BLaER1 treated with 17β-estradiol and CSF1 and Interleukin-3, amounts not matched to agents 10 nM and 100 nM (cell line): ENCODE measurements at regions not wholly inside any gene's neighbourhood (a gene's known extent, or its start where the extent isn't known, plus 50 kb on each side); places are given as distances from the start of the nearest gene placed in this dataset.
"Not testable (repeated sequence)": the region's sequence is repeated elsewhere in the genome, so short reads cannot be mapped to it uniquely, and the experiment has no call there.

Experiments
- H3K27ac ChIP-seq, 11 experiments: shearing (Covaris generic); formaldehyde crosslinking; 2 replicates each; pipeline ENCODE4 v1.8.1; 2022
- H3K27me3 ChIP-seq, 11 experiments: shearing (Covaris generic); formaldehyde crosslinking; 2 replicates each; pipeline ENCODE4 v1.8.1; 2022
- H3K36me3 ChIP-seq, 11 experiments: shearing (Covaris generic); formaldehyde crosslinking; 2 replicates each; pipeline ENCODE4 v1.8.1; 2022
- H3K4me1 ChIP-seq, 10 experiments: shearing (Covaris generic); formaldehyde crosslinking; 2 replicates each; pipeline ENCODE4 v1.8.1; 2022
- H3K4me2 ChIP-seq, 11 experiments: shearing (Covaris generic); formaldehyde crosslinking; 2 replicates each; pipeline ENCODE4 v1.8.1; 2022
- H3K4me3 ChIP-seq, 10 experiments: shearing (Covaris generic); formaldehyde crosslinking; 2 replicates each; pipeline ENCODE4 v1.8.1; 2022
- H3K9ac ChIP-seq, 11 experiments: shearing (Covaris generic); formaldehyde crosslinking; 2 replicates each; pipeline ENCODE4 v1.8.1; 2022
- H3K9me3 ChIP-seq, 11 experiments: shearing (Covaris generic); formaldehyde crosslinking; replicated peaks in 1 of 11; 2 replicates each; pipeline ENCODE4 v1.8.1; 2022
- H4K20me1 ChIP-seq, 11 experiments: shearing (Covaris generic); formaldehyde crosslinking; 2 replicates each; pipeline ENCODE4 v1.8.1; 2022
- Cebpa-rat ChIP-seq, 11 experiments: shearing (Covaris generic); IDR thresholded peaks; 2 replicates each; pipeline ENCODE4 v1.8.1; 2022

- no peak for TF ChIP-seq Cebpa-rat (IDR thresholded peaks at IDR 0.05)
These were observed 56.0 kb upstream of the CDX4 start for GRCh38 chrX:73390628-73391567.

GRCh38 chrX:73366696-73367095 lies 80.2 kb upstream of the CDX4 start:
- no peak for TF ChIP-seq Cebpa-rat (IDR thresholded peaks at IDR 0.05)
- H3K27ac ChIP-seq, result no peak overlapping the region
- no peak overlapping the region for H3K9ac ChIP-seq
- peaks cover 4 to 40% (median 17%) of the 10 kb centered on the region in 11 experiments; a peak in 13 of 22 replicates for H3K9me3 ChIP-seq
- no peak overlapping the region for H3K4me2 ChIP-seq
- peaks cover 48 to 100% (median 94%) of the 10 kb centered on the region in 11 experiments for H3K27me3 ChIP-seq
- no peaks in the 10 kb centered on the region for H3K36me3 ChIP-seq
- H4K20me1 ChIP-seq, result peaks cover 0 to 3% (median 0%) of the 10 kb centered on the region in 11 experiments; a peak in 1 of 22 replicates
- peaks cover 0 to 5% (median 0%) of the 10 kb centered on the region in 10 experiments; a peak in 1 of 20 replicates for H3K4me1 ChIP-seq
- H3K4me3 ChIP-seq, result no peak overlapping the region

More at GRCh38 chrX:73390628-73391567, 56.0 kb upstream of the CDX4 start:
- Histone ChIP-seq H3K9me3 (peaks cover 0 to 20% (median 11%) of the 10 kb centered on the region in 11 experiments; a peak in 13 of 22 replicates), H3K36me3 (no peaks in the 10 kb centered on the region), H3K27me3 (peaks cover 48 to 89% (median 76%) of the 10 kb centered on the region in 11 experiments), H4K20me1 (no peaks in the 10 kb centered on the region; a peak in 1 of 22 replicates), H3K4me3 (no peak overlapping the region), H3K27ac (no peak overlapping the region), H3K4me2 (no peak overlapping the region), H3K4me1 (no peaks in the 10 kb centered on the region), H3K9ac (no peak overlapping the region)

GRCh38 chrX:73357294-73357693 lies 89.6 kb upstream of the CDX4 start:
- peaks cover 0 to 13% (median 0%) of the 10 kb centered on the region in 11 experiments; a peak in 5 of 22 replicates for H3K9me3 ChIP-seq
- H3K4me3 ChIP-seq, result not testable (repeated sequence)

GRCh38 chrX:73348977-73349376 lies 97.9 kb upstream of the CDX4 start:
- peaks cover 21 to 46% (median 33%) of the 10 kb centered on the region in 11 experiments for H3K9me3 ChIP-seq

More at GRCh38 chrX:73357294-73357693, 89.6 kb upstream of the CDX4 start:
- not testable (repeated sequence) for H3K9ac ChIP-seq, H3K36me3 ChIP-seq, H4K20me1 ChIP-seq, H3K4me2 ChIP-seq, H3K4me1 ChIP-seq, H3K27ac ChIP-seq
- H3K27me3 ChIP-seq, result peaks cover 43 to 89% (median 69%) of the 10 kb centered on the region in 11 experiments

DNA sequence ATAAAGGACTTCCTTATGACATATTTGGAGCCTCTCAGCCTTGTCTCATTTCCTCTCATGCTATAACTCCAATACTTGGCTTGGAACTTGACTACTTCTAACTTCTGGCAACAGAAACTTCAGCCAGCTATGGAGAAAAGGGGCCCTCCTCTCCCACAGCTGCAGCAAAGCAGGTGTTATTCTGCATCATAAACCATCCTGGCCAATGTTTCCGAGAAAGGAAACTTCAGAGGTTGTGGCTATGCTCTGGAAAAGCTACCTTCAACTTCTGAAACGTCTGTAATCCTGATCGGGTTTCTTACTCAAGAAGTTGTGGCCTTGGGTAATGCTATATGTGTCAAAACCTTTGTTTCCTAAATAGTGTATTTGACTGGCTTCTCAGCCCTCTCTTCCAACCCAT lies 109.5 kb upstream of the CDX4 start:
- H3K4me2 ChIP-seq, result no peak overlapping the region
- no peak overlapping the region for H3K27ac ChIP-seq
- TF ChIP-seq Cebpa-rat (IDR thresholded peaks at IDR 0.05), result no peak
- peaks cover 26 to 34% (median 29%) of the 10 kb centered on the region in 11 experiments for H3K9me3 ChIP-seq
- H3K27me3 ChIP-seq, result peaks cover 42 to 80% (median 69%) of the 10 kb centered on the region in 11 experiments; a peak in 21 of 22 replicates
- no peak overlapping the region for H3K9ac ChIP-seq
- H3K4me3 ChIP-seq, result no peak overlapping the region
- H3K36me3 ChIP-seq, result no peaks in the 10 kb centered on the region
- H3K4me1 ChIP-seq, result no peaks in the 10 kb centered on the region
- H4K20me1 ChIP-seq, result no peaks in the 10 kb centered on the region

More at GRCh38 chrX:73348977-73349376, 97.9 kb upstream of the CDX4 start:
- Histone ChIP-seq H3K27ac (no peak overlapping the region), H3K4me1 (no peaks in the 10 kb centered on the region), H3K36me3 (no peaks in the 10 kb centered on the region), H3K27me3 (peaks cover 30 to 96% (median 76%) of the 10 kb centered on the region in 11 experiments), H4K20me1 (no peaks in the 10 kb centered on the region), H3K4me3 (no peak overlapping the region), H3K9ac (no peak overlapping the region), H3K4me2 (no peak overlapping the region)
- no peak for TF ChIP-seq Cebpa-rat (IDR thresholded peaks at IDR 0.05)

DNA sequence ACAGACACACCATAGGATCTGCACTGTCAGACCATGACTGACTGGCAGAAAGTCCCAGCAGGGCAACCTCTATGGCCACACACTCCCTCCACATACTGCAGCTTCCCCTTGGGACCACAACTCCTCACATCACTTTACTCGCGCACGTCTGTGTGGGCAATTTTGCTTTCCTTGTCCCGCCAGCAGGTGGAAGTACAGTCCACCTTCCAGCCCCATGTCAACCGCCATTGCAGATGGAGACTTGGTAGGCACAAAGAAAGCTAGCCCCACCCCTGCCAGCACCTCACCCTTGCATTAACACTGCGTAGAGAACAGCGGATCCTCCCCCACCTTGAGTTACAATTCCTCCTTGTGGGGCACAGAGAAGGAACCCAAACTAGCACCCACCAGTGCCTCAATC lies 74.4 kb upstream of the NAP1L2 start:
- H3K4me2 ChIP-seq, result no peak overlapping the region
- no peak overlapping the region for H3K4me3 ChIP-seq
- no peak overlapping the region for H3K9ac ChIP-seq
- H4K20me1 ChIP-seq, result no peaks in the 10 kb centered on the region
- TF ChIP-seq Cebpa-rat (IDR thresholded peaks at IDR 0.05), result no peak
- peaks cover 0 to 36% (median 17%) of the 10 kb centered on the region in 11 experiments; a peak in 17 of 22 replicates for H3K27me3 ChIP-seq
- H3K27ac ChIP-seq, result no peak overlapping the region
- H3K36me3 ChIP-seq, result no peaks in the 10 kb centered on the region
- H3K4me1 ChIP-seq, result no peaks in the 10 kb centered on the region
- H3K9me3 ChIP-seq, result peaks cover 9 to 47% (median 32%) of the 10 kb centered on the region in 11 experiments; a peak in 21 of 22 replicates

DNA sequence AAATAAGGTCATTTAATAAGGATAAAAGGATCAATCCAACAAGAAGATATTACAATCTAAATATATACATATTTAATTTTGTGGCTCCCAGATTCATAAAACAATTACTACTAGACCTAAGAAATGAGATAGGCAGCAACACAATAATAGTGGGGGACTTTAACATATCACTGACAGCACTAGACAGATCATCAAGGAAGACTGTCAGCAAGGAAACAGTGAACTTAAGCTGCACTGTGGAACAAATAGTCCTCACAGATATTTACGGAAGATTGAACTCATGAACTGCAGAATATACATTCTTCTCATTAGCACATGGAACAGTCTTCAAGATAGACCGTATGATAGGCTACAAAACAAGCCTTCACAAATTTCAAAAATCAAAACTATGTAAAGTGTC lies 56.1 kb upstream of the NAP1L2 start:
- Histone ChIP-seq H3K9ac (no peak overlapping the region), H4K20me1 (peaks cover 0 to 10% (median 0%) of the 10 kb centered on the region in 11 experiments; a peak in 3 of 22 replicates), H3K4me3 (no peak overlapping the region), H3K36me3 (no peaks in the 10 kb centered on the region), H3K9me3 (0 out of 22 replicates have a peak, but pooled peaks cover 0 to 7% (median 0%) of the 10 kb centered on the region in 11 experiments), H3K27me3 (peaks cover 58 to 100% (median 87%) of the 10 kb centered on the region in 11 experiments), H3K4me2 (no peak overlapping the region), H3K4me1 (peaks cover 0 to 8% (median 0%) of the 10 kb centered on the region in 10 experiments; a peak in 3 of 20 replicates), H3K27ac (no peak overlapping the region)
- no peak for TF ChIP-seq Cebpa-rat (IDR thresholded peaks at IDR 0.05)

- Histone ChIP-seq H3K4me3 (no peak overlapping the region), H3K27ac (no peak overlapping the region), H4K20me1 (peaks cover 0 to 10% (median 0%) of the 10 kb centered on the region in 11 experiments; a peak in 4 of 22 replicates), H3K36me3 (no peaks in the 10 kb centered on the region), H3K9ac (no peak overlapping the region), H3K27me3 (peaks cover 67 to 94% (median 84%) of the 10 kb centered on the region in 11 experiments), H3K4me1 (peaks cover 0 to 8% (median 0%) of the 10 kb centered on the region in 10 experiments; a peak in 3 of 20 replicates), H3K9me3 (0 out of 22 replicates have a peak, but pooled peaks cover 0 to 7% (median 0%) of the 10 kb centered on the region in 11 experiments), H3K4me2 (no peak overlapping the region)
- no peak for TF ChIP-seq Cebpa-rat (IDR thresholded peaks at IDR 0.05)
These were observed 53.8 kb upstream of the NAP1L2 start for GRCh38 chrX:73268463-73268862.

- H4K20me1 ChIP-seq, result peaks cover 0 to 10% (median 0%) of the 10 kb centered on the region in 11 experiments; a peak in 4 of 22 replicates
- peaks cover 0 to 8% (median 0%) of the 10 kb centered on the region in 10 experiments; a peak in 3 of 20 replicates for H3K4me1 ChIP-seq
- no peak for TF ChIP-seq Cebpa-rat (IDR thresholded peaks at IDR 0.05)
- no peak overlapping the region for H3K4me2 ChIP-seq
- peaks cover 71 to 94% (median 86%) of the 10 kb centered on the region in 11 experiments for H3K27me3 ChIP-seq
- H3K9ac ChIP-seq, result no peak overlapping the region
- H3K27ac ChIP-seq, result no peak overlapping the region
- no peaks in the 10 kb centered on the region for H3K36me3 ChIP-seq
- no peak overlapping the region for H3K4me3 ChIP-seq
- H3K9me3 ChIP-seq, result 0 out of 22 replicates have a peak, but pooled peaks cover 0 to 6% (median 0%) of the 10 kb centered on the region in 11 experiments
These were observed 53.3 kb upstream of the NAP1L2 start for GRCh38 chrX:73267979-73268378.
